HEK293T (cell line): ENCODE measurements at regions not wholly inside any gene's neighbourhood (a gene's known extent, or its start where the extent isn't known, plus 50 kb on each side); places are given as distances from the start of the nearest gene placed in this dataset.

ENCODE experiments used
- ARNT ChIP-seq: fragments of 450-650 bp; IDR thresholded peaks from 2 replicates; pipeline ENCODE4 v1.6.1; 2017; ENCODE audit warnings: mild to moderate bottlenecking
- NFRKB ChIP-seq: fragments of 450-650 bp; IDR thresholded peaks from 2 replicates; pipeline ENCODE4 v1.6.1; 2016; ENCODE audit warnings: mild to moderate bottlenecking, moderate library complexity
- SUZ12 ChIP-seq: fragments of 450-650 bp; IDR thresholded peaks from 2 replicates; pipeline ENCODE4 v1.6.1; 2016; ENCODE audit warnings: mild to moderate bottlenecking

DNA sequence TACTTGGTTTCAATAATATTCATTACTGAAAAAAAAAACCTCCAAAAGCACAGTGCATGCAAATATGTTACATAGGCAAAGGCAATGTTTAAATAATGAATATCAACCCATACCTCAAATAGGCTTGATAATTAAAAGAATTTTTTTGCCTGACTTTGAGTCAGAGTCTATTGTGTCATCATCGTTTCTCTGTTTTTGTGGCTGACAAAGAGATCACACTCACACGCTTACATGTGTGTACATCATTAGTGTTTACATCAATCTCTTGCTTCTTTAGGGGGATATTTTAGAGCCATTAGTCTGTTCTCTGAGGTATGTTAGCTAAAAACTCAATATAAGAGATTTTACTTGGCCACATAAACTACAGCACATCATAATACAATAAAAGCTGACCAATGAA, 150.3 kb upstream of the MMADHC start:
- TF ChIP-seq NFRKB = no peak
- no peak for TF ChIP-seq SUZ12
- TF ChIP-seq ARNT = no peak
